Tibial nerve (tissue), 4 donors: ENCODE measurements at regions not wholly inside any gene's neighbourhood (a gene's known extent, or its start where the extent isn't known, plus 50 kb on each side); places are given as distances from the start of the nearest gene placed in this dataset.

Source experiments
- DNase-seq, 2 donors: peaks; one replicate each; pipeline ENCODE4 v3.0.0-alpha.2; 2019; ENCODE audit warnings: low spot score in 2 of 2
- H3K27ac ChIP-seq, 4 donors: fragments of 200-600 bp; sonication (generic) in 3 of 4; one replicate each; pipeline ENCODE4 v1.5.1; 2017 to 2019; ENCODE audit warnings: mild to moderate bottlenecking in 1 of 4
- H3K27me3 ChIP-seq, 2 donors: fragments of 200-600 bp; sonication (generic) in 1 of 2; one replicate each; pipeline versions ENCODE4 v1.5.1 to v1.6.0; 2017 to 2019
- H3K36me3 ChIP-seq, 3 donors: fragments of 200-600 bp; sonication (generic); one replicate each; pipeline ENCODE4 v1.5.1; 2018 to 2019
- H3K4me1 ChIP-seq, 4 donors: fragments of 200-600 bp; sonication (generic) in 3 of 4; one replicate each; pipeline ENCODE4 v1.5.1; 2017 to 2019
- H3K4me3 ChIP-seq, 4 donors: fragments of 200-600 bp; sonication (generic) in 3 of 4; one replicate each; pipeline ENCODE4 v1.5.1; 2017 to 2019; ENCODE audit warnings: mild to moderate bottlenecking in 1 of 4, moderate library complexity in 1 of 4
- H3K9me3 ChIP-seq, 4 donors: fragments of 200-600 bp; sonication (generic) in 3 of 4; one replicate each; pipeline ENCODE4 v1.5.1; 2017 to 2019
- CTCF ChIP-seq, 5 experiments: fragments of 200-600 bp in 3 of 5; fragments of 450-650 bp in 2 of 5; sonication (generic) in 3 of 5; IDR thresholded peaks; one replicate each; pipeline ENCODE4 v1.5.1; 2016 to 2019; ENCODE audit warnings: antibody characterized with exemption in 5 of 5, mild to moderate bottlenecking in 3 of 5, moderate library complexity in 2 of 5
- EP300 ChIP-seq, 2 donors: sonication (generic); formaldehyde crosslinking; IDR thresholded peaks; one replicate each; pipeline ENCODE4 v1.6.1; 2017; ENCODE audit warnings: antibody characterized with exemption in 2 of 2, mild to moderate bottlenecking in 1 of 2
- POLR2A ChIP-seq, 2 donors: fragments of 450-650 bp; IDR thresholded peaks; one replicate each; pipeline ENCODE4 v1.6.1; 2017; ENCODE audit warnings: antibody characterized with exemption in 2 of 2, mild to moderate bottlenecking in 2 of 2, moderate library complexity in 2 of 2
- WGBS, 2 donors: methylation state at CpG; one replicate each; pipeline ENCODE4 v1.1.5; 2018; 5-methylcytosine and 5-hydroxymethylcytosine counted together

GRCh38 chr13:31049833-31050232 lies 111.9 kb downstream of the HSPH1 start:
- 74 to 88% methylated on average over 6 of the region's 6 CpGs for WGBS, 2 donors
- no peak for DNase-seq
- Histone ChIP-seq H3K36me3 (no peaks in the 10 kb centered on the region), H3K4me1 (peaks cover 0 to 19% (median 14%) of the 10 kb centered on the region in 4 donors), H3K27ac (no peak overlapping the region), H3K4me3 (no peak overlapping the region), H3K9me3 (no peaks in the 10 kb centered on the region), H3K27me3 (no peaks in the 10 kb centered on the region)
- TF ChIP-seq CTCF (IDR thresholded peaks at IDR 0.05) (no peak), EP300 (IDR thresholded peaks at IDR 0.05) (no peak), POLR2A (IDR thresholded peaks at IDR 0.05) (no peak)

- WGBS, 2 donors = 79 to 85% methylated on average over 4 of the region's 4 CpGs
- Histone ChIP-seq H3K27me3 (no peaks in the 10 kb centered on the region), H3K9me3 (no peaks in the 10 kb centered on the region), H3K4me1 (peaks cover 0 to 26% (median 15%) of the 10 kb centered on the region in 4 donors), H3K36me3 (no peaks in the 10 kb centered on the region), H3K4me3 (no peak overlapping the region), H3K27ac (no peak overlapping the region)
- no peak for DNase-seq
- TF ChIP-seq POLR2A (IDR thresholded peaks at IDR 0.05) (no peak), EP300 (IDR thresholded peaks at IDR 0.05) (no peak), CTCF (IDR thresholded peaks at IDR 0.05) (no peak)
Observed at GRCh38 chr13:31049083-31049482, 112.6 kb downstream of the HSPH1 start.

GRCh38 chr13:31048521-31048920 lies 113.2 kb downstream of the HSPH1 start:
- Histone ChIP-seq H3K4me3 (no peak overlapping the region), H3K27ac (no peak overlapping the region), H3K4me1 (peaks cover 0 to 29% (median 16%) of the 10 kb centered on the region in 4 donors), H3K9me3 (no peaks in the 10 kb centered on the region), H3K36me3 (no peaks in the 10 kb centered on the region), H3K27me3 (no peaks in the 10 kb centered on the region)
- DNase-seq = no peak
- WGBS, 2 donors = 82 to 85% methylated on average over 3 of the region's 3 CpGs
- TF ChIP-seq POLR2A (IDR thresholded peaks at IDR 0.05) (no peak), EP300 (IDR thresholded peaks at IDR 0.05) (no peak), CTCF (IDR thresholded peaks at IDR 0.05) (no peak)

GRCh38 chr13:31046711-31047279 lies 114.3 kb downstream of the TEX26 start:
- no peak for DNase-seq
- H3K4me1 ChIP-seq = peaks cover 0 to 29% (median 16%) of the 10 kb centered on the region in 4 donors
- H3K4me3 ChIP-seq = no peak overlapping the region
- H3K27ac ChIP-seq = no peak overlapping the region
- no peaks in the 10 kb centered on the region for H3K27me3 ChIP-seq
- no peaks in the 10 kb centered on the region for H3K9me3 ChIP-seq
- H3K36me3 ChIP-seq = no peaks in the 10 kb centered on the region
- TF ChIP-seq POLR2A (IDR thresholded peaks at IDR 0.05) (no peak), EP300 (IDR thresholded peaks at IDR 0.05) (no peak), CTCF (IDR thresholded peaks at IDR 0.05) (no peak)
- WGBS, 2 donors = 48 to 53% methylated on average over 16 of the region's 16 CpGs

- peaks cover 0 to 29% (median 16%) of the 10 kb centered on the region in 4 donors for H3K4me1 ChIP-seq
- no peak overlapping the region for H3K4me3 ChIP-seq
- H3K27ac ChIP-seq = peak overlapping the region in 3 of 4 donors; percentile 53 to 82 (median 64)
- TF ChIP-seq EP300 (IDR thresholded peaks at IDR 0.05) (peak in 1 of 2 donors; percentile 47), CTCF (IDR thresholded peaks at IDR 0.05) (no peak)
- H3K36me3 ChIP-seq = no peaks in the 10 kb centered on the region
- 47 to 51% methylated on average over 11 of the region's 11 CpGs for WGBS, 2 donors
- DNase-seq = no peak
- no peaks in the 10 kb centered on the region for H3K9me3 ChIP-seq
- no peaks in the 10 kb centered on the region for H3K27me3 ChIP-seq
Observed at GRCh38 chr13:31045286-31046081, 113.0 kb downstream of the TEX26 start.
